ENCODE measurements at regions not wholly inside any gene's neighbourhood (a gene's known extent, or its start where the extent isn't known, plus 50 kb on each side); places are given as distances from the start of the nearest gene placed in this dataset.
"Not testable (repeated sequence)": the region's sequence is repeated elsewhere in the genome, so short reads cannot be mapped to it uniquely, and the experiment has no call there.

- DNase-seq (ENCODE audit: low read depth): no peak
Observed at GRCh38 chr3:167001374-167001773, 378.7 kb downstream of the ZBBX start.

GRCh38 chr3:166993015-166993630, 387.0 kb downstream of the ZBBX start:
- no peak for DNase-seq (ENCODE audit: low read depth)

- DNase-seq (ENCODE audit: low read depth): no peak
Observed at GRCh38 chr3:166986000-166986399, 394.1 kb downstream of the ZBBX start.

- DNase-seq (ENCODE audit: low read depth): not testable (repeated sequence)
Observed at GRCh38 chr3:166975796-166976195, 404.3 kb downstream of the ZBBX start.

GRCh38 chr3:166967714-166968113, 412.4 kb downstream of the ZBBX start:
- not testable (repeated sequence) for DNase-seq (ENCODE audit: low read depth)

GRCh38 chr3:166962911-166963310, 417.2 kb downstream of the ZBBX start:
- no peak for DNase-seq (ENCODE audit: low read depth)

GRCh38 chr3:166957121-166957520, 423.0 kb downstream of the ZBBX start:
- no peak for DNase-seq (ENCODE audit: low read depth)

- DNase-seq (ENCODE audit: low read depth): no peak
Observed at GRCh38 chr3:166955201-166955939, 424.7 kb downstream of the ZBBX start.

GRCh38 chr3:166934879-166935278, 445.2 kb downstream of the ZBBX start:
- no peak for DNase-seq (ENCODE audit: low read depth)

GRCh38 chr3:166917437-166917836, 462.7 kb downstream of the ZBBX start:
- no peak for DNase-seq (ENCODE audit: low read depth)

- no peak for DNase-seq (ENCODE audit: low read depth)
Observed at GRCh38 chr3:166902374-166902773, 477.7 kb downstream of the ZBBX start.

- DNase-seq (ENCODE audit: low read depth): no peak
Observed at GRCh38 chr3:166900866-166901577, 479.1 kb downstream of the ZBBX start.

GRCh38 chr3:166897811-166898210, 482.3 kb downstream of the ZBBX start:
- DNase-seq (ENCODE audit: low read depth): no peak

GRCh38 chr3:166889241-166889640, 490.9 kb downstream of the ZBBX start:
- DNase-seq (ENCODE audit: low read depth): no peak

- no peak for DNase-seq (ENCODE audit: low read depth)
Observed at GRCh38 chr3:166879661-166880060, 500.4 kb downstream of the ZBBX start.

GRCh38 chr3:166877971-166878370, 502.1 kb downstream of the ZBBX start:
- no peak for DNase-seq (ENCODE audit: low read depth)

- DNase-seq (ENCODE audit: low read depth): no peak
Observed at GRCh38 chr3:166864473-166865467, 515.3 kb downstream of the ZBBX start.

- no peak for DNase-seq (ENCODE audit: low read depth)
Observed at GRCh38 chr3:166860217-166860616, 519.9 kb downstream of the ZBBX start.

- no peak for DNase-seq (ENCODE audit: low read depth)
Observed at GRCh38 chr3:166844329-166844728, 535.8 kb downstream of the ZBBX start.

GRCh38 chr3:166842784-166843183, 537.3 kb downstream of the ZBBX start:
- DNase-seq (ENCODE audit: low read depth): not testable (repeated sequence)

GRCh38 chr3:166837535-166837934, 542.6 kb downstream of the ZBBX start:
- DNase-seq (ENCODE audit: low read depth): no peak

GRCh38 chr3:166836836-166837235, 543.3 kb downstream of the ZBBX start:
- no peak for DNase-seq (ENCODE audit: low read depth)

Measured in Daoy (cell line).